Naive thymus-derived CD4-positive, alpha-beta T cell (primary cell): ENCODE measurements at regions not wholly inside any gene's neighbourhood (a gene's known extent, or its start where the extent isn't known, plus 50 kb on each side); places are given as distances from the start of the nearest gene placed in this dataset.

Experiments used
- ATAC-seq: fragments of 150-1000 bp; cut with Tn5 transposase; 2 replicates; pipeline ENCODE4 v1.10.0; 2021; ENCODE audit warnings: mild to moderate bottlenecking, moderate library complexity
- CTCF ChIA-PET: fragments of 350-600 bp; sonication (Branson Sonifier 250); formaldehyde crosslinking; loops from one replicate; lab custom pipeline; 2021; ENCODE audit warnings: antibody characterized with exemption; lab: Charles Lee
- POLR2A ChIA-PET: fragments of 350-600 bp; sonication (Branson Sonifier 250); formaldehyde crosslinking; loops from one replicate; lab custom pipeline; 2021; ENCODE audit warnings: antibody characterized with exemption, inconsistent platforms; lab: Charles Lee
- DNase-seq, 9 donors: peaks; one replicate each; pipeline versions ENCODE4 v3.0.0 to v3.0.0-alpha.2; 2020 to 2022; ENCODE audit warnings: mixed read lengths in 1 of 9
- H3K27ac ChIP-seq: one replicate; pipeline ENCODE4 v1.7.0; 2013; ENCODE audit warnings: mild to moderate bottlenecking, low read depth, low read length, moderate library complexity
- H3K27me3 ChIP-seq, 2 donors: one replicate each; pipeline ENCODE4 v1.7.0; 2013; ENCODE audit warnings: low read length in 2 of 2, mild to moderate bottlenecking in 2 of 2, moderate library complexity in 2 of 2; ENCODE audit not compliant: control insufficient read depth in 2 of 2, insufficient read depth in 2 of 2
- H3K36me3 ChIP-seq, 3 experiments: 1 replicate in 2 of 3; 2 replicates in 1 of 3; pipeline ENCODE4 v1.7.0; 2013; ENCODE audit warnings: low read length in 3 of 3, mild to moderate bottlenecking in 3 of 3, moderate library complexity in 1 of 3; ENCODE audit not compliant: insufficient read depth in 3 of 3, control insufficient read depth in 2 of 3
- H3K4me1 ChIP-seq, 2 donors: one replicate each; pipeline ENCODE4 v1.7.0; 2013; ENCODE audit warnings: low read length in 2 of 2, mild to moderate bottlenecking in 2 of 2, moderate library complexity in 1 of 2; ENCODE audit not compliant: control insufficient read depth in 2 of 2, insufficient read depth in 2 of 2
- H3K4me3 ChIP-seq: 2 replicates; pipeline ENCODE4 v1.7.0; 2013; ENCODE audit warnings: mild to moderate bottlenecking, low read length
- H3K9me3 ChIP-seq, 3 experiments: 1 replicate in 2 of 3; 2 replicates in 1 of 3; pipeline ENCODE4 v1.7.0; 2013; ENCODE audit warnings: low read length in 3 of 3; ENCODE audit not compliant: control insufficient read depth in 2 of 3
- H3K27ac Mint-ChIP-seq, 9 donors: one replicate each; pipeline ENCODE4 v1.8.0; 2020 to 2022; ENCODE audit warnings: mixed read lengths in 9 of 9, mild to moderate bottlenecking in 8 of 9, moderate library complexity in 5 of 9, inconsistent platforms in 2 of 9
- H3K27me3 Mint-ChIP-seq, 5 donors: one replicate each; pipeline ENCODE4 v1.8.0; 2021 to 2022; ENCODE audit warnings: mixed read lengths in 5 of 5, mild to moderate bottlenecking in 1 of 5
- H3K36me3 Mint-ChIP-seq, 5 donors: one replicate each; pipeline ENCODE4 v1.8.0; 2020 to 2022; ENCODE audit warnings: mixed read lengths in 5 of 5, mild to moderate bottlenecking in 3 of 5, inconsistent platforms in 1 of 5
- H3K4me1 Mint-ChIP-seq, 7 donors: one replicate each; pipeline ENCODE4 v1.8.0; 2020 to 2022; ENCODE audit warnings: mixed read lengths in 7 of 7, mild to moderate bottlenecking in 3 of 7, inconsistent platforms in 1 of 7
- H3K4me3 Mint-ChIP-seq, 10 donors: one replicate each; pipeline ENCODE4 v1.8.0; 2020 to 2022; ENCODE audit warnings: mild to moderate bottlenecking in 10 of 10, mixed read lengths in 10 of 10, moderate library complexity in 6 of 10, inconsistent platforms in 2 of 10
- H3K9me3 Mint-ChIP-seq, 11 donors: one replicate each; pipeline ENCODE4 v1.8.0; 2020 to 2022; ENCODE audit warnings: mixed read lengths in 11 of 11, mild to moderate bottlenecking in 4 of 11, inconsistent platforms in 1 of 11, moderate library complexity in 1 of 11
- intact Hi-C, 2 donors: fragments of 100-400 bp; cut with micrococcal nuclease; formaldehyde crosslinking; loops; one replicate each; pipeline ENCODE4 v1.15.1; 2023

GRCh38 chr14:21923820-21924219 is 250.2 kb upstream of the OR4E1 start:
- peaks cover 0 to 20% (median 0%) of the 10 kb centered on the region in 5 donors for H3K36me3 Mint-ChIP-seq
- peaks cover 20 to 82% (median 69%) of the 10 kb centered on the region in 7 donors for H3K4me1 Mint-ChIP-seq
- DNase-seq (peak in 7 of 9 donors; percentile 30 to 64 (median 59)), ATAC-seq (peak; percentile 95)
- CTCF ChIA-PET, result interaction anchor here (0.6 to 1.5 kb wide), 5 partner anchors 10 to 646 kb away, joined by 3 to 5 read pairs (median 3); no protein-coding TSS in a partner anchor
- no peaks in the 10 kb centered on the region for H3K36me3 ChIP-seq
- no peaks in the 10 kb centered on the region for H3K9me3 ChIP-seq
- intact Hi-C loops, result loop anchor here in 1 of 2 donors (1.0 kb wide), 2 partner anchors 9 to 11 kb away; no protein-coding TSS in a partner anchor
- no peaks in the 10 kb centered on the region for H3K27me3 ChIP-seq
- H3K27me3 Mint-ChIP-seq, result no peaks in the 10 kb centered on the region
- H3K27ac ChIP-seq, result peak overlapping the region; percentile 56
- peak overlapping the region; percentile 63 to 90 (median 75) for H3K4me3 Mint-ChIP-seq
- H3K9me3 Mint-ChIP-seq, result peaks cover 0 to 9% (median 2%) of the 10 kb centered on the region in 11 donors
- H3K4me1 ChIP-seq, result peaks cover 26 to 54% of the 10 kb centered on the region in 2 donors
- H3K4me3 ChIP-seq, result peak overlapping the region; percentile 36
- peak overlapping the region; percentile 75 to 93 (median 90) for H3K27ac Mint-ChIP-seq
- POLR2A ChIA-PET, result interaction anchor here (0.7 to 1.6 kb wide), 8 partner anchors 10 to 641 kb away, joined by 3 to 4 read pairs (median 4); no protein-coding TSS in a partner anchor

GRCh38 chr14:21921453-21921852 is 247.8 kb upstream of the OR4E1 start:
- Histone ChIP-seq H3K27me3 (no peaks in the 10 kb centered on the region), H3K4me1 (peaks cover 30 to 65% of the 10 kb centered on the region in 2 donors), H3K27ac (peak overlapping the region; percentile 33), H3K36me3 (no peaks in the 10 kb centered on the region), H3K4me3 (no peak overlapping the region), H3K9me3 (no peaks in the 10 kb centered on the region)
- no peak for ATAC-seq
- Mint-ChIP-seq H3K27ac (peak overlapping the region in 8 of 9 donors; percentile 69 to 90 (median 81)), H3K9me3 (peaks cover 0 to 9% (median 0%) of the 10 kb centered on the region in 11 donors), H3K27me3 (no peaks in the 10 kb centered on the region), H3K4me3 (peak overlapping the region in 3 of 10 donors; percentile 34 to 46 (median 37)), H3K4me1 (peaks cover 23 to 89% (median 81%) of the 10 kb centered on the region in 7 donors), H3K36me3 (peaks cover 0 to 22% (median 0%) of the 10 kb centered on the region in 5 donors)
- no peak for DNase-seq
- intact Hi-C loops, result no loop called here
- ChIA-PET POLR2A (interaction anchor here (0.7 to 4.5 kb wide), 6 partner anchors 8 to 642 kb away, joined by 3 to 26 read pairs (median 4); no protein-coding TSS in a partner anchor), CTCF (interaction anchor here (1.0 to 2.2 kb wide), 6 partner anchors 9 to 649 kb away, joined by 3 to 8 read pairs (median 4); no protein-coding TSS in a partner anchor)

- Mint-ChIP-seq H3K4me3 (peak overlapping the region; percentile 64 to 93 (median 84)), H3K27ac (peak overlapping the region; percentile 76 to 94 (median 85)), H3K27me3 (no peaks in the 10 kb centered on the region), H3K36me3 (peaks cover 0 to 9% (median 0%) of the 10 kb centered on the region in 5 donors), H3K4me1 (peaks cover 12 to 83% (median 68%) of the 10 kb centered on the region in 7 donors), H3K9me3 (peaks cover 0 to 9% (median 1%) of the 10 kb centered on the region in 11 donors)
- Histone ChIP-seq H3K27me3 (no peaks in the 10 kb centered on the region), H3K9me3 (no peaks in the 10 kb centered on the region), H3K27ac (peak overlapping the region; percentile 44), H3K36me3 (no peaks in the 10 kb centered on the region), H3K4me3 (peak overlapping the region; percentile 49), H3K4me1 (peaks cover 10 to 49% of the 10 kb centered on the region in 2 donors)
- intact Hi-C loops, result loop anchor here (1.0 to 10.0 kb wide), 15 partner anchors 15 to 937 kb away; no protein-coding TSS in a partner anchor
- peak in 7 of 9 donors; percentile 60 to 73 (median 64) for DNase-seq
- ChIA-PET POLR2A (interaction anchor here (0.7 to 4.5 kb wide), 18 partner anchors 13 to 980 kb away, joined by 3 to 26 read pairs (median 4); no protein-coding TSS in a partner anchor), CTCF (interaction anchor here (0.7 to 3.3 kb wide), 24 partner anchors 9 to 655 kb away, joined by 3 to 30 read pairs (median 4); no protein-coding TSS in a partner anchor)
- ATAC-seq, result peak; percentile 78
Observed at GRCh38 chr14:21917699-21918436, 244.2 kb upstream of the OR4E1 start.

- no peak for DNase-seq
Observed at GRCh38 chr14:21915826-21916225, 242.2 kb upstream of the OR4E1 start.

GRCh38 chr14:21913759-21914158 is 240.1 kb upstream of the OR4E1 start:
- Histone ChIP-seq H3K27me3 (no peaks in the 10 kb centered on the region), H3K9me3 (no peaks in the 10 kb centered on the region), H3K4me1 (peaks cover 3 to 29% of the 10 kb centered on the region in 2 donors), H3K36me3 (no peaks in the 10 kb centered on the region), H3K4me3 (peak overlapping the region; percentile 34), H3K27ac (peak overlapping the region; percentile 6)
- Mint-ChIP-seq H3K36me3 (peaks cover 0 to 2% (median 0%) of the 10 kb centered on the region in 5 donors), H3K4me3 (peak overlapping the region; percentile 16 to 82 (median 64)), H3K27me3 (peaks cover 0 to 2% (median 0%) of the 10 kb centered on the region in 5 donors), H3K27ac (peak overlapping the region; percentile 33 to 89 (median 73)), H3K9me3 (peaks cover 0 to 1% (median 0%) of the 10 kb centered on the region in 11 donors), H3K4me1 (peaks cover 15 to 61% (median 48%) of the 10 kb centered on the region in 7 donors)
- intact Hi-C loops, result loop anchor here (1.0 to 10.0 kb wide), 9 partner anchors 11 to 1069 kb away; partner anchors contain the start of gene AJUBA (in 1 of the 2)
- DNase-seq (peak; percentile 10 to 83 (median 75)), ATAC-seq (peak; percentile 92)
- POLR2A ChIA-PET, result interaction anchor here (0.6 to 3.5 kb wide), 11 partner anchors 11 to 657 kb away, joined by 3 to 20 read pairs (median 3); no protein-coding TSS in a partner anchor
- CTCF ChIA-PET, result interaction anchor here (0.7 to 2.6 kb wide), 27 partner anchors 9 to 740 kb away, joined by 3 to 16 read pairs (median 5); no protein-coding TSS in a partner anchor

More at GRCh38 chr14:21915826-21916225, 242.2 kb upstream of the OR4E1 start:
- H3K9me3 Mint-ChIP-seq, result peaks cover 0 to 2% (median 0%) of the 10 kb centered on the region in 11 donors
- intact Hi-C loops, result loop anchor here (5.0 to 10.0 kb wide), 6 partner anchors 61 to 939 kb away; no protein-coding TSS in a partner anchor
- peaks cover 0 to 2% (median 0%) of the 10 kb centered on the region in 5 donors for H3K36me3 Mint-ChIP-seq
- Histone ChIP-seq H3K36me3 (no peaks in the 10 kb centered on the region), H3K4me3 (no peak overlapping the region), H3K4me1 (peaks cover 7 to 41% of the 10 kb centered on the region in 2 donors), H3K9me3 (no peaks in the 10 kb centered on the region), H3K27ac (no peak overlapping the region), H3K27me3 (no peaks in the 10 kb centered on the region)
- ChIA-PET POLR2A (no interaction called here), CTCF (interaction anchor here (1.1 to 1.3 kb wide), 3 partner anchors 46 to 674 kb away, joined by 3 to 4 read pairs (median 3); partner anchors contain the start of gene DAD1)
- H3K27ac Mint-ChIP-seq, result peak overlapping the region in 8 of 9 donors; percentile 4 to 84 (median 70)
- H3K4me1 Mint-ChIP-seq, result peaks cover 17 to 77% (median 59%) of the 10 kb centered on the region in 7 donors
- no peak for ATAC-seq
- peaks cover 0 to 1% (median 0%) of the 10 kb centered on the region in 5 donors for H3K27me3 Mint-ChIP-seq
- peak overlapping the region in 3 of 10 donors; percentile 9 to 62 (median 19) for H3K4me3 Mint-ChIP-seq
